ENCODE measurements at regions not wholly inside any gene's neighbourhood (a gene's known extent, or its start where the extent isn't known, plus 50 kb on each side); places are given as distances from the start of the nearest gene placed in this dataset.
"Not testable (repeated sequence)": the region's sequence is repeated elsewhere in the genome, so short reads cannot be mapped to it uniquely, and the experiment has no call there.

DNA sequence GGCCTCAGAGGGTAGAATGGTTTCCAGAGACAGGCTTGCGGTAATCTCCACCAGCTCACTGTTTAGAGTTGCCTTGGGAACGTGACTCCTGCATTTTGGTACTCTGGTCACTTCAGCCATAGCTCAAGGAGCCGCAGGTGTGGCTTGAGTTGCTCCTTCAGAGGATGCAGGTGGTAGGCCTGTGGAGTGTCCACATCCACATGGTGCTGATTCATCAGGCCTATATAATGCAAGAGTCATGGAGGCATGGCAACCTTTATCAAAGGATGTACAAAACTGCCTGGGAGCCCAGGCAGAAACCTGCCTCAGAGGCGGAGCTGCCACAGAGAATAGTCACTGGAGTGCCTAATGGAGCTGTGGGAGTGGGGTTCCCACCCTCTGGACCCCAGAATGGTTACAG is 114.2 kb downstream of the ANXA1 start:
- Mint-ChIP-seq H3K4me1 (no peaks in the 10 kb centered on the region), H3K4me3 (no peak overlapping the region), H3K27ac (no peak overlapping the region), H3K36me3 (ENCODE audit: low read depth) (no peaks in the 10 kb centered on the region), H3K27me3 (peaks cover 7% of the 10 kb centered on the region)
- no peaks in the 10 kb centered on the region for H3K9me3 ChIP-seq (ENCODE audit: control insufficient read depth, low read length, poor library complexity, severe bottlenecking)
- DNase-seq (no peak), ATAC-seq (no peak)

DNA sequence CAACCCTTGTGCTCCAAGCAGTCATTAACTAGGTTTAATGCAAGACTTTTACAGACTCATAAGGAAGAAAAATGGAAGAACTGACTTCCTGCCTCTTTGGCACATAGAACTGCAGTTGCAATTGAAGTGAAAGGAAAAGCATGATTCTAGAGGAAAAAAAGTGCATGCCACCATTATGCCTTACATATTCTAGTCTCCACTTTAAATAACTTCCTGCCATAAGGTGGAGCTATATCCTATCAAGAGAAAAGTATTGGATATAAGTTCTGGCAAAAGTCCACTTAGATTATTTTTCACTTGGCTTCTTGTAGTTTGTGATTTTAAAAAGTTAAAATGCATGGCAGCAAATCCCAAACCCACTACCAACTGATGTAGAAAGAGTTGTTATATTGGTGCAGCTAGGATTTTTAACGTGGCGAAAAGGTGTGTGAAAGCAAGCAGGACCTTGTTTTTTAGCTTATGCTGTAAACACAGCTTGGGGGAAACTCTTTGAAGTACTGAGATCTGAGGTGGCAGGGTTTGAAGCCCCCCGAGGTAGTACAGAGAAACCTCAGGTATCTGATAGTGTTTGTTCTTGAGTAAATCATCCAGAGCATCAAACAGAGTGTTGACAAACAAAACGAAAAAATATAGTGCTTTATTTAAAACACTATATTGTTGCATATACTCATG is 117.9 kb downstream of the ANXA1 start:
- H3K9me3 ChIP-seq (ENCODE audit: control insufficient read depth, low read length, poor library complexity, severe bottlenecking): no peaks in the 10 kb centered on the region
- ATAC-seq (no peak), DNase-seq (no peak)
- Mint-ChIP-seq H3K27ac (no peak overlapping the region), H3K36me3 (ENCODE audit: low read depth) (no peaks in the 10 kb centered on the region), H3K4me1 (no peaks in the 10 kb centered on the region), H3K4me3 (no peak overlapping the region), H3K27me3 (peaks cover 17% of the 10 kb centered on the region)

DNA sequence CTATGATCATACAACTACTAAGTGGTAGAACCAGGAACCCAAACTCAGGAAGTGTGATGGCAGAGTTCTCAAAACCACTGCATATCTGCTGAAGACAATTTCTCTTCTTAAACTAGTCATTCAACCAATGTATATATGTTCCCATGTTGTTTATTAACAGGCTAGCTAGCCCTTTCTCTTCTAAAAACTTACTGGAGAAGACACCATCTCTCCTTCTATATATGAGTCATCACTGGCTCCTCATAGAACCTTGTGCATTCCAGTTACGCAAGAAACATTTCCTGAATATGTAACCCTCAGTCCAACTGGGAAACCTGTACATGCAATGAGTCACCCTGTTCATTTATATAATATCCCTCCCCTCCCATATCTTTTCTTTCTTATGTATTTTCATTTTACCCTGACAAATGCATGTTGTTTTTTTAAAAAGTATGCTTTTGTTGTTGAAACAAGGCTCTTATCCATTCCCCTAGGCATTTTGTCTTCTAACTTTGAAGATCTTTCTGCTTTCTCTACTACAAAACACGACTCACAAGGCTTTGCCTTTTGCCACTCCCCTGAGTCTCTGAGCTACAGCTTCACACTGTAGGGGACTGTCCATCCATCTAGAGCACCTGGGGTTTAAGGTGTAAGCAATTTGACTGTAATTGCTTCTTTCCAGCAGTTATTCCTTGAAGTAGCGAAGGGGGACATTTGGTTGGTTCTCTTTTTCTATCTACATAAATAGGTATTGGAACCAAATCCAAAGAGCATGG is 119.5 kb downstream of the ANXA1 start:
- H3K9me3 ChIP-seq (ENCODE audit: control insufficient read depth, low read length, poor library complexity, severe bottlenecking): no peaks in the 10 kb centered on the region
- Mint-ChIP-seq H3K4me3 (no peak overlapping the region), H3K27me3 (peaks cover 23% of the 10 kb centered on the region), H3K4me1 (no peaks in the 10 kb centered on the region), H3K36me3 (ENCODE audit: low read depth) (no peaks in the 10 kb centered on the region), H3K27ac (no peak overlapping the region)
- no peak for ATAC-seq
- no peak for DNase-seq

DNA sequence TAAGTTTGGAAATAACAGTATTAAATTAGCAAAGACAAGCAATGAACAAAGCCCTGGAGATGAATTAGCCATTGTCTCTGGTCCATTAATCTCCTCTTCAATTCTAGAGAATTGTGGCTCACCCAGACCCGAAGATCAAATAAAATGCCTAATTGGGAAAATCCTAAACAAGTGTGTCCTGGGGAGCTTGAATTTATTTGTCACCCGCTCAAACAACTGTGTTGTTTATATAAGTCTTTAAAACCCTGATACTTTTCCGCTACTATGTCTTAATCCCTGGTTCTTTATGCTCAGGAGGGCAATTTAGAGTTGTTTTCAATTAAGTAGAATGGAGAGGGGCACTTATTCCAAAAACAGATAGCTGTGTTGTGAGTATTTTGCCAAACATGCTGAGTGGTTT is 128.4 kb downstream of the ANXA1 start:
- H3K4me1 Mint-ChIP-seq: no peaks in the 10 kb centered on the region
- no peak overlapping the region for H3K27ac Mint-ChIP-seq
- no peaks in the 10 kb centered on the region for H3K9me3 ChIP-seq (ENCODE audit: control insufficient read depth, low read length, poor library complexity, severe bottlenecking)
- DNase-seq (no peak), ATAC-seq (no peak)
- H3K36me3 Mint-ChIP-seq (ENCODE audit: low read depth): no peaks in the 10 kb centered on the region
- peaks cover 19% of the 10 kb centered on the region for H3K27me3 Mint-ChIP-seq
- no peak overlapping the region for H3K4me3 Mint-ChIP-seq

DNA sequence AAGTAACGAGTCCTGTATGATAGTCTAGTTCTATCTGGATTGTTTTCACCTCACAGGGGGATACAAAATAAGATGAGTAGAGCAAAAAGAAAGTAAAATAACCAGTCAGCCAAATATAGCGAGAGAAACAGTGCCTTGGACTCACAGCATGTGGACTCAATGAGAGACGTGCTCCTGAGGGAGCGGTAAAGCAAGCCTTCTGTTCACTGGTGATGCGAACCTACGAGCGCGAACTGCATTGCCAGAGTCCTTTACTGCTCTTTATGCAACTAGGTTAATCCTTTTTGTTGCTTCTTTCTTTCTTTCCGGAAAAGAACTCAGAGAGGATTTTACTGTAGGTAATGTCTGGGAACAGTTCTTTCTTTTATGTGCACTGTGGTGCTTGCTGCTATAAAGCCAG is 132.7 kb downstream of the ANXA1 start:
- DNase-seq (no peak), ATAC-seq (no peak)
- no peak overlapping the region for H3K4me3 Mint-ChIP-seq

DNA sequence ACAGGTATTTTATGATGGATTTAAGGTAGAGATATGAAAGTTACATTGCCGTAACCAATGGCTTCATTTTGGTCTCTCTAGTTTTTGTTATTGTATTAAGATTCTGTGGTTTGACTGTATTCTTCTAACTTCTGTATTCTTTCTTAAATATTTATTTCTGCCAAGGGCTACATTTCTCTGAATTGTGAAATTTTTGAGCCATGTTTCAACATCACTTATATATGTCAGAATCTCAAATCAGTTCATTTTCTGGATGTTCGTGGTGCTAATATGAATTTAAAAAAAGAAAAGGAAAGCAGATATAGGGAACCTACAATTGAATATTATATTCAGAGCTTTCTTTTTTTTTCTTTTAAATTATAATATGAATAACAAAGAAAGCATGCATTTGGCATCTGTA is 142.7 kb downstream of the ANXA1 start:
- no peaks in the 10 kb centered on the region for H3K4me1 Mint-ChIP-seq
- H3K27ac Mint-ChIP-seq: no peak overlapping the region
- no peaks in the 10 kb centered on the region for H3K27me3 Mint-ChIP-seq
- no peak for DNase-seq
- no peak overlapping the region for H3K4me3 Mint-ChIP-seq
- no peaks in the 10 kb centered on the region for H3K9me3 ChIP-seq (ENCODE audit: control insufficient read depth, low read length, poor library complexity, severe bottlenecking)
- no peak for ATAC-seq
- H3K36me3 Mint-ChIP-seq (ENCODE audit: low read depth): no peaks in the 10 kb centered on the region

More for the DNA sequence above, 132.7 kb downstream of the ANXA1 start:
- H3K4me1 Mint-ChIP-seq: no peaks in the 10 kb centered on the region
- H3K27me3 Mint-ChIP-seq: peaks cover 11% of the 10 kb centered on the region
- H3K27ac Mint-ChIP-seq: no peak overlapping the region
- no peaks in the 10 kb centered on the region for H3K36me3 Mint-ChIP-seq (ENCODE audit: low read depth)
- no peaks in the 10 kb centered on the region for H3K9me3 ChIP-seq (ENCODE audit: control insufficient read depth, low read length, poor library complexity, severe bottlenecking)

DNA sequence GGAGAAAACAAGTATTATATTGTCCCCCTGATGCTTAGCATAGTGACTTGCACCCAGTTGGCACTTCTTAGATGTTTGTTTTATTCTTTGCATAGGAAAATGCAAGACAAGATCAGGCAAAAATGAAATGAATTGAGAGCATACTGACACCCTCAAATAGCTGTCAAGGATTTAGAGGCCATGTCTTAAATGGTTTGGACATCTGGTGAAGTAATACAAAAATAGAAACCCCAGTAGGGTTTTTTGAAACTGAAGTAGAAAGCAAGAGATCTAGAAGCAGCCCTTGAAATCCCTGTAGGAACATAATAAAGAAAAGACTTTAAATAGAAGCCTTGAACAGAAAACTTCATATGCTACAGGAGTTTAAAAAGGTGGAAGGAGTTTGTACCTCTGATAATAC is 174.3 kb downstream of the ANXA1 start:
- ATAC-seq: no peak
- H3K27ac Mint-ChIP-seq: no peak overlapping the region

DNA sequence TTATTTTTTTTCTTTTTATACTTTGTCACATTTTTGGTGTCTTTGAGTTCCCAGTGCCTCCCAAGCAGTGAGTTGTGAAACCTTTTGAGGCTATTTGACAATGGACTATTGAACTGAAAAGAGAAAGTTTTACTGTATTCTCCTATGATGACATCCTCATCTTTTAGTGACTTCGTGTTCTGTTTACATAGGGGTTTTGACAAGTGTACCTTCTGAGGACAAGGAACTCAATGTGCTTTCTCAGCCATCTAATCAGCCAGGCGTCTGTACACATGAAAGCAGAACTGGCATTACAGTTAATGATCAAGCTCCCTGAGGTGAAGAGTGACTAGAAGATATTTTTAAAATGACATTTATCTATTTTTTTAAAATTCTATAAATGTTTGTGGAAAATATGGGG is 175.5 kb downstream of the ANXA1 start:
- ATAC-seq: no peak
- no peaks in the 10 kb centered on the region for H3K9me3 ChIP-seq (ENCODE audit: control insufficient read depth, low read length, poor library complexity, severe bottlenecking)
- no peak overlapping the region for H3K4me3 Mint-ChIP-seq
- H3K27me3 Mint-ChIP-seq: no peaks in the 10 kb centered on the region
- no peak for DNase-seq
- no peaks in the 10 kb centered on the region for H3K36me3 Mint-ChIP-seq (ENCODE audit: low read depth)
- no peak overlapping the region for H3K27ac Mint-ChIP-seq
- H3K4me1 Mint-ChIP-seq: no peaks in the 10 kb centered on the region

More for the DNA sequence above, 174.3 kb downstream of the ANXA1 start:
- H3K27me3 Mint-ChIP-seq: no peaks in the 10 kb centered on the region
- H3K4me3 Mint-ChIP-seq: no peak overlapping the region
- DNase-seq: no peak
- H3K4me1 Mint-ChIP-seq: no peaks in the 10 kb centered on the region
- H3K36me3 Mint-ChIP-seq (ENCODE audit: low read depth): no peaks in the 10 kb centered on the region
- no peaks in the 10 kb centered on the region for H3K9me3 ChIP-seq (ENCODE audit: control insufficient read depth, low read length, poor library complexity, severe bottlenecking)

DNA sequence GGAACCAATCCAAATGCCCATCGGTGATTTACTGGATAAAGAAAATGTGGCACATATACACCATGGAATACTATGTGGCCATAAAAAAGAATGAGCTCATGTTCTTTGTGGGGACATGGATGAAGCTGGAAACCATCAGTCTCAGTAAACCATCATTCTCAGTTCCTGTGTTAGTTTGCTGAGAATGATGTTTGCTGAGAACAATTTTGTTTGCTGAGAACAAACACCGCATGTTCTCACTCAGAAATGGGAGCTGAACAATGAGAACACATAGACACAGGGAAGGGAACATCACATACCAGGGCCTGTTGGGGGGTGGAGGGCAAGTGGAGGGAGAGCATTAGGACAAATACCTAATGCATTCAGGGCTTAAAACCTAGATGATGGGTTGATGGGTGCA is 185.5 kb downstream of the ANXA1 start:
- not testable (repeated sequence) for ATAC-seq; H3K27ac Mint-ChIP-seq; H3K27me3 Mint-ChIP-seq; H3K4me3 Mint-ChIP-seq; H3K4me1 Mint-ChIP-seq; DNase-seq; H3K36me3 Mint-ChIP-seq (ENCODE audit: low read depth); H3K9me3 ChIP-seq (ENCODE audit: control insufficient read depth, low read length, poor library complexity, severe bottlenecking)

DNA sequence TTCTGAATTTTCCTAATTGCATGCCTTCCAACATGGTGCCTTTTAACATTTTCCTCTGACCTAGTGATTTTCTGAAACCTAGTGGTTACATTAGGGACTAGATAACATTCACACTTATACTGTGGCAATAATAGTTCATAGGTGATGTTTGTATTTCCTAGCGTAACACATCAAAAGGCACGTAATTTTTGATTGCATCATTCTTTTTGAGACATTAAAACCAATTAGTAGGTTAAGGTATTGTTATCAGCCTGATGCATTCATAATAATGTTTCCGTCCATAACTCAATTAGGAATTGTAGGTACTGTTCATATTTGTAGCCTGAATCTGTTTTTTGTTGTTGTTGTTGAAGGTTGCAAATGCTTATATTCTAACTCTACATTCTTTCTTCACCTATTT is 192.4 kb downstream of the ANXA1 start:
- H3K27me3 Mint-ChIP-seq: no peaks in the 10 kb centered on the region
- no peaks in the 10 kb centered on the region for H3K9me3 ChIP-seq (ENCODE audit: control insufficient read depth, low read length, poor library complexity, severe bottlenecking)
- H3K4me1 Mint-ChIP-seq: no peaks in the 10 kb centered on the region
- no peak for DNase-seq
- H3K4me3 Mint-ChIP-seq: no peak overlapping the region
- H3K36me3 Mint-ChIP-seq (ENCODE audit: low read depth): no peaks in the 10 kb centered on the region
- ATAC-seq: no peak
- H3K27ac Mint-ChIP-seq: no peak overlapping the region

DNA sequence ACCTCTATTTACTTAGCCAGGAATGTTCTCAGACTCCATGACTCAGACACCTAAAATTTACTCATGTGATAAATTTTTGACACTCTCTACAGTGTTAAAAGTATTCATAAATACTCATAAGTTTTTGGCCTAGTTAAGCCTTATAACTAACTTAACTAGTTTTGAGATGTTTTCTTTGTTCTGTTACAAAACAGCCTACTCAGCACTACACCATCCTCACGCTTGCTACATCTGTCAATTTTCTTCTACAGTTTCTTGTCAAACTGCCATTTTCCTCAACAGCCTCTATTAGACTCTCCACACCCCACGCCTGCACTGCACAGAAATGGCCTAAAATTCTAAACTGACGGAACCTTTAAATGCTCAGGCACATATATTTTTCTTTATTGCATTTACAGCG is 195.5 kb downstream of the ANXA1 start:
- Mint-ChIP-seq H3K27ac (no peak overlapping the region), H3K4me1 (no peaks in the 10 kb centered on the region), H3K4me3 (no peak overlapping the region), H3K36me3 (ENCODE audit: low read depth) (no peaks in the 10 kb centered on the region), H3K27me3 (no peaks in the 10 kb centered on the region)
- ATAC-seq (no peak), DNase-seq (no peak)
- H3K9me3 ChIP-seq (ENCODE audit: control insufficient read depth, low read length, poor library complexity, severe bottlenecking): no peaks in the 10 kb centered on the region

DNA sequence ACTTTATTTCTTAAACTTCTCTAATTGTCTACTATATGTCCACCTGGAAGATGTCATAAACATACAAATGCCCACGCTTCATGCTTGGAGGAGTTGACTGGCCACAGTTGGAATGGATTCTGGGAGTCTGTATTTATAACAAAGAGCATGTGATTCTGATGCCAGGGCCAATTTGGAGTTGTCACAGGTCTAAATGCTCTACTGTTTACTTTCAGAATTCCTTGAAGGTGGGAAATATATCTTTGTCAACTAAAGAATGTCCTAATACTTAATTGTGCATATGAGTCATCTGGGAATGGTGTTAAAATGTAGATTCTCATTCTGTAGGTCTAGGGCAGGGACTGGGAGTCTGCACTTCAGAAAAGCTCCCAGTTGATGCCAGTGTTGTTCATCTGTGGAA is 196.1 kb downstream of the ANXA1 start:
- no peaks in the 10 kb centered on the region for H3K9me3 ChIP-seq (ENCODE audit: control insufficient read depth, low read length, poor library complexity, severe bottlenecking)
- no peak for ATAC-seq
- Mint-ChIP-seq H3K4me1 (no peaks in the 10 kb centered on the region), H3K27ac (no peak overlapping the region), H3K27me3 (no peaks in the 10 kb centered on the region), H3K4me3 (no peak overlapping the region), H3K36me3 (ENCODE audit: low read depth) (no peaks in the 10 kb centered on the region)
- DNase-seq: no peak

DNA sequence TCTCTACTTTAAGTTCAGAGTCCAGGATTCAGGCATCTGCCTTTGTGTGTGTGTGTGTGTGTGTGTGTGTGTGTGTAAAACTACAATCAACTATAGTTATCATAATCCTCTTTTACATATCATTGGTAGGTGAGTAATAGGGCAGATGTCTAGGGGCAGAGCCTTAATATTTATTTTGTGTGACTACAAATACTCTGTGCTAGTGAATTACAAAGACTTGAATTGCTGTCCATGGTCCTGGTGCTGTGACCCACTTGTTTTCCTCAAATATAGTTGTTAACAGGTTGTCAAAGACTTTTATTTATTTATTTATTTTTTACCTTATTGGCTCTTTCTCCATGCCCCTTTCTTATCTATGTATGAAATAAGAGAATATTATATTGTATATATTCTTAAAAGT is 196.8 kb downstream of the ANXA1 start:
- Mint-ChIP-seq H3K27me3 (no peaks in the 10 kb centered on the region), H3K4me3 (no peak overlapping the region), H3K27ac (no peak overlapping the region), H3K36me3 (ENCODE audit: low read depth) (no peaks in the 10 kb centered on the region), H3K4me1 (no peaks in the 10 kb centered on the region)
- no peaks in the 10 kb centered on the region for H3K9me3 ChIP-seq (ENCODE audit: control insufficient read depth, low read length, poor library complexity, severe bottlenecking)
- no peak for DNase-seq
- no peak for ATAC-seq

DNA sequence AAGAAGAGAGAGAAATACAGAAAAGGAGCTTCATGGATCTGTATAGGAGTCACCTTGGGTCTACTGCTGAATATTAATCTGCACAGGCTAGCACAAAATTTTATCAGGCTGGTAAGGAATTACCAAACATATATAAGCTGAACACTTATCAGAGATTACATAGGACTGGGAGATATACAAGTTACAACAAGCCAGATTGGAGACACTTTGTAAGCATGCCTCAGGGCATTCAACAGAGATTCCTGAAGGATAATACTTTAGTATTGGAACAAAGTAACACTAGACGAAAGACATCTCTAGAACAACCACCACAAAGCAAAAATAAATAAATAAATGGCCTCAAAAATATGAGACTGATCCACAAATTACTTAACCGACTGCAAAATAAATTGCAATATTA is 197.8 kb downstream of the ANXA1 start:
- Mint-ChIP-seq H3K27me3 (no peaks in the 10 kb centered on the region), H3K36me3 (ENCODE audit: low read depth) (no peaks in the 10 kb centered on the region), H3K4me3 (no peak overlapping the region), H3K27ac (no peak overlapping the region), H3K4me1 (no peaks in the 10 kb centered on the region)
- no peaks in the 10 kb centered on the region for H3K9me3 ChIP-seq (ENCODE audit: control insufficient read depth, low read length, poor library complexity, severe bottlenecking)
- DNase-seq (no peak), ATAC-seq (no peak)
